ENCODE measurements at regions not wholly inside any gene's neighbourhood (a gene's known extent, or its start where the extent isn't known, plus 50 kb on each side); places are given as distances from the start of the nearest gene placed in this dataset.

DNA sequence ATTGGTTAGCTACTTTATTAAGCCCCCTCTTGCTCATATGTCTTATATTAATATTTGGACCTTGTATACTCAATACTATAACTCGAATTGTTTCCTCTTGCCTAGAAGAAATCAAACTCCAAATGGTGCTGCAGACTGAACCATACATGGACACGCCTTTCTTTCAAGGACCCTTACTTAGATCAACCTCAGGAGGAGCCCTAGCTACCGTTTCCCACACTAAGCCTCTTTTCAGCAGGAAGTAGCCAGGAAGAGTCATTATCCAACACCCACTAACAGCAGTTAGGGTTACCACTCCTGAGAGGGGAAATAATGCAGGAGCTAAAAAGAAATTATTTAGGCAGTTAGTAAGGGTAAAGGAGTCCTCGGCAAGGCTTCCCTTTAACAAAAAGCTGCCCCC lies 243.8 kb upstream of the PUM3 start:
- no peaks in the 10 kb centered on the region for H3K9me1 ChIP-seq (ENCODE audit: control insufficient read depth, insufficient read depth, low read length)
- CTCF ChIA-PET (ENCODE audit: low intra/inter-chr PET ratio): no interaction called here
- no peak overlapping the region for H3K4me3 ChIP-seq
- H3K27me3 ChIP-seq (ENCODE audit: control insufficient read depth in 2 of 2, insufficient read depth in 2 of 2, low read length in 2 of 2): no peaks in the 10 kb centered on the region
- H3K27ac ChIP-seq (ENCODE audit: extremely low read depth, low read depth, low read length): no peak overlapping the region
- no peaks in the 10 kb centered on the region for H3K9me3 ChIP-seq (replicated peaks; ENCODE audit: control insufficient read depth, insufficient read depth, low read depth, low read length)
- in situ Hi-C loops (cut with MboI): no loop called here
- DNase-seq (ENCODE audit: extremely low read depth in 1 of 4, low spot score in 3 of 4): no peak
- POLR2A ChIA-PET: no interaction called here
- no peak overlapping the region for H2AFZ ChIP-seq (ENCODE audit: low read depth, low read length)
- H3K9ac ChIP-seq (ENCODE audit: insufficient read depth in 1 of 2, low read depth in 2 of 2, low read length in 2 of 2): no peak overlapping the region
- BruUV-seq (replicated peaks): no TSS peak
- intact Hi-C loops (cut with micrococcal nuclease): no loop called here
- 0% methylated on average over 4 of the region's 4 CpGs for WGBS (ENCODE audit: insufficient coverage, low coverage, missing lambda C conversion rate)
- no peaks in the 10 kb centered on the region for H3K4me1 ChIP-seq (replicated peaks in 1 of 2; ENCODE audit: control insufficient read depth in 2 of 2, insufficient read depth in 2 of 2, low read length in 2 of 2)
- H3K4me2 ChIP-seq (ENCODE audit: insufficient read depth, low read length): no peak overlapping the region
- no peaks in the 10 kb centered on the region for H3K36me3 ChIP-seq (ENCODE audit: control insufficient read depth, insufficient read depth, low read length)
- no peak for ATAC-seq
- H3K79me2 ChIP-seq (ENCODE audit: control insufficient read depth, insufficient read depth, low read length): no peaks in the 10 kb centered on the region
- no peak for FAIRE-seq
- no peaks in the 10 kb centered on the region for H4K20me1 ChIP-seq (replicated peaks; ENCODE audit: control insufficient read depth, insufficient read depth, low read length)
- TF ChIP-seq MAFG (tag; conservative IDR thresholded peaks at IDR 0.05) (no peak), KDM2B (CRISPR knock-in tag; IDR thresholded peaks at IDR 0.05) (no peak), MBD2 (IDR thresholded peaks at IDR 0.05; ENCODE audit: borderline replicate concordance, low read depth) (no peak), ZNF165 (CRISPR knock-in tag; IDR thresholded peaks at IDR 0.05; ENCODE audit: borderline replicate concordance) (no peak), GTF2F1 (IDR thresholded peaks at IDR 0.05; ENCODE audit: low read depth, low read length) (no peak), SIX5 (IDR thresholded peaks at IDR 0.05; ENCODE audit: borderline replicate concordance in 1 of 2, insufficient read depth in 1 of 2, low read depth in 1 of 2, low read length in 2 of 2) (no peak), MTA1 (IDR thresholded peaks at IDR 0.05; ENCODE audit: borderline replicate concordance) (no peak), CBX5 (IDR thresholded peaks at IDR 0.05; ENCODE audit: borderline replicate concordance, low read depth) (no peak), THRAP3 (IDR thresholded peaks at IDR 0.05; ENCODE audit: borderline replicate concordance) (no peak), SP1 (CRISPR knock-in tag; IDR thresholded peaks at IDR 0.05) (no peak)
- TF ChIP-seq, protein P1, sequence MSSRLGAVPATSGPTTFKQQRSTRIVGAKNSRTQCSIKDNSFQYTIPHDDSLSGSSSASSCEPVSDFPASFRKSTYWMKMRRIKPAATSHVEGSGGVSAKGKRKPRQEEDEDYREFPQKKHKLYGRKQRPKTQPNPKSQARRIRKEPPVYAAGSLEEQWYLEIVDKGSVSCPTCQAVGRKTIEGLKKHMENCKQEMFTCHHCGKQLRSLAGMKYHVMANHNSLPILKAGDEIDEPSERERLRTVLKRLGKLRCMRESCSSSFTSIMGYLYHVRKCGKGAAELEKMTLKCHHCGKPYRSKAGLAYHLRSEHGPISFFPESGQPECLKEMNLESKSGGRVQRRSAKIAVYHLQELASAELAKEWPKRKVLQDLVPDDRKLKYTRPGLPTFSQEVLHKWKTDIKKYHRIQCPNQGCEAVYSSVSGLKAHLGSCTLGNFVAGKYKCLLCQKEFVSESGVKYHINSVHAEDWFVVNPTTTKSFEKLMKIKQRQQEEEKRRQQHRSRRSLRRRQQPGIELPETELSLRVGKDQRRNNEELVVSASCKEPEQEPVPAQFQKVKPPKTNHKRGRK (tag; IDR thresholded peaks at IDR 0.05): no peak
- TF ChIP-seq, protein P2, sequence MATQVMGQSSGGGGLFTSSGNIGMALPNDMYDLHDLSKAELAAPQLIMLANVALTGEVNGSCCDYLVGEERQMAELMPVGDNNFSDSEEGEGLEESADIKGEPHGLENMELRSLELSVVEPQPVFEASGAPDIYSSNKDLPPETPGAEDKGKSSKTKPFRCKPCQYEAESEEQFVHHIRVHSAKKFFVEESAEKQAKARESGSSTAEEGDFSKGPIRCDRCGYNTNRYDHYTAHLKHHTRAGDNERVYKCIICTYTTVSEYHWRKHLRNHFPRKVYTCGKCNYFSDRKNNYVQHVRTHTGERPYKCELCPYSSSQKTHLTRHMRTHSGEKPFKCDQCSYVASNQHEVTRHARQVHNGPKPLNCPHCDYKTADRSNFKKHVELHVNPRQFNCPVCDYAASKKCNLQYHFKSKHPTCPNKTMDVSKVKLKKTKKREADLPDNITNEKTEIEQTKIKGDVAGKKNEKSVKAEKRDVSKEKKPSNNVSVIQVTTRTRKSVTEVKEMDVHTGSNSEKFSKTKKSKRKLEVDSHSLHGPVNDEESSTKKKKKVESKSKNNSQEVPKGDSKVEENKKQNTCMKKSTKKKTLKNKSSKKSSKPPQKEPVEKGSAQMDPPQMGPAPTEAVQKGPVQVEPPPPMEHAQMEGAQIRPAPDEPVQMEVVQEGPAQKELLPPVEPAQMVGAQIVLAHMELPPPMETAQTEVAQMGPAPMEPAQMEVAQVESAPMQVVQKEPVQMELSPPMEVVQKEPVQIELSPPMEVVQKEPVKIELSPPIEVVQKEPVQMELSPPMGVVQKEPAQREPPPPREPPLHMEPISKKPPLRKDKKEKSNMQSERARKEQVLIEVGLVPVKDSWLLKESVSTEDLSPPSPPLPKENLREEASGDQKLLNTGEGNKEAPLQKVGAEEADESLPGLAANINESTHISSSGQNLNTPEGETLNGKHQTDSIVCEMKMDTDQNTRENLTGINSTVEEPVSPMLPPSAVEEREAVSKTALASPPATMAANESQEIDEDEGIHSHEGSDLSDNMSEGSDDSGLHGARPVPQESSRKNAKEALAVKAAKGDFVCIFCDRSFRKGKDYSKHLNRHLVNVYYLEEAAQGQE (IDR thresholded peaks at IDR 0.05; ENCODE audit: borderline replicate concordance): no peak
- TF ChIP-seq, protein P2 (CRISPR knock-in tag; IDR thresholded peaks at IDR 0.05; ENCODE audit: low read depth): no peak
- TF ChIP-seq, protein P3, sequence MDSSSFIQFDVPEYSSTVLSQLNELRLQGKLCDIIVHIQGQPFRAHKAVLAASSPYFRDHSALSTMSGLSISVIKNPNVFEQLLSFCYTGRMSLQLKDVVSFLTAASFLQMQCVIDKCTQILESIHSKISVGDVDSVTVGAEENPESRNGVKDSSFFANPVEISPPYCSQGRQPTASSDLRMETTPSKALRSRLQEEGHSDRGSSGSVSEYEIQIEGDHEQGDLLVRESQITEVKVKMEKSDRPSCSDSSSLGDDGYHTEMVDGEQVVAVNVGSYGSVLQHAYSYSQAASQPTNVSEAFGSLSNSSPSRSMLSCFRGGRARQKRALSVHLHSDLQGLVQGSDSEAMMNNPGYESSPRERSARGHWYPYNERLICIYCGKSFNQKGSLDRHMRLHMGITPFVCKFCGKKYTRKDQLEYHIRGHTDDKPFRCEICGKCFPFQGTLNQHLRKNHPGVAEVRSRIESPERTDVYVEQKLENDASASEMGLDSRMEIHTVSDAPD (CRISPR knock-in tag; IDR thresholded peaks at IDR 0.05): no peak

All from K562 (cell line).